Ammon's horn (tissue), 1 donor: ENCODE measurements at regions not wholly inside any gene's neighbourhood (a gene's known extent, or its start where the extent isn't known, plus 50 kb on each side); places are given as distances from the start of the nearest gene placed in this dataset.
"Not testable (repeated sequence)": the region's sequence is repeated elsewhere in the genome, so short reads cannot be mapped to it uniquely, and the experiment has no call there.

Source experiments
- DNase-seq: peaks from one replicate; pipeline ENCODE4 v3.0.0-alpha.2; 2016; ENCODE audit warnings: low spot score

DNA sequence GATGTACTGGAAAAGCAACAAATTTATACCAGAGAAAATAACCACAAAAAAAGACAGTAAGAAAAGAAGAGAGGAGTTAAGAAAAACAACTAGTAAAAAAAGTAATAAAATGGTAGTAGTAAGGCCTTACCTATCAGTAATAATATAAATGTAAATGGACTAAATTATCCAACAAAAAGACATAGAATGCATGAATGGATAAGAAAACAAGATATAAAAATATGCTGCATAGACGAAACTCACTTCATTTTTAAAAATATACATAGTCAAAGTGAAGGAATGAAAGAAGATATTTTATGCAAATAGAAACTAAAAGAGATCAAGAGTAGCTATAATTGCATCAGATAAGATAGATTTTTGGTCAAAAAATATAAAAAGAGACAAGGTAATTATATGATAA, 739.1 kb downstream of the DNAJB9 start:
- DNase-seq = no peak

DNA sequence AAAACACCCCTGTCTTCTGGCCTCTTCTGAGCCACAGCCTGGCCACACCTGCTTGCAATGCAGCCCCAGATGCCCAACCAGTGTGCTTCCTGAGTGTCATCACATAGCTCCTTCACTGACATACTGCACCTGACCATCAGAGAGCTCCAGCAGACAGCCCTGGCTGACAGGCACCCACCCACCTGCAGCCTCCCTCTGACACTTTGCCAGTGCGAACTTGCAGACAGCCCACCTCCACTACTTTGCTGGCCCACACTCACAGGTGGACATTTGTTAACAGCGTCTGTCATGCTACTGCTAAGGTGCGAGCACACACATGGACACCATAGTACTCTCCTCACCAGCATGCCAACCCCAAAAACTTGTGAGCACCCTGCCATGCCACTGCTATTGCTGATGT, 740.1 kb downstream of the DNAJB9 start:
- no peak for DNase-seq

DNA sequence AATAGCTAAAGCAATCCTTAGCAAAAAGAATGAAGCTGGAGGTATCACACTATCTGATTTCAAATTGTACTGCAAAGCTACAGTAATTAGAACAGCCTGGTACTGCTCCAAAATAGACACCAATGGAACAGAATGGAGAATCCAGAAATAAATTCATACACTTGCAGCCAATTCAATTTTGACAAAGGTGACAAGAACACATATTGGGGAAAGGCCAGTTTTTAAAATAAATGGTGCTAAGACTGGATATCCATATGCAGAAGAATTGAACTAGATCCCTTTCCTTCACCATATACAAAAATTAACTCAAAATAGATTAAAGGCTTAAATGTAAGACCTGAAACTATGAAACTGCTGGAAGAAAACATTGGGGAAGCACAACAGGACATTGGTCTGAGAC, 748.5 kb downstream of the DNAJB9 start:
- DNase-seq = no peak

DNA sequence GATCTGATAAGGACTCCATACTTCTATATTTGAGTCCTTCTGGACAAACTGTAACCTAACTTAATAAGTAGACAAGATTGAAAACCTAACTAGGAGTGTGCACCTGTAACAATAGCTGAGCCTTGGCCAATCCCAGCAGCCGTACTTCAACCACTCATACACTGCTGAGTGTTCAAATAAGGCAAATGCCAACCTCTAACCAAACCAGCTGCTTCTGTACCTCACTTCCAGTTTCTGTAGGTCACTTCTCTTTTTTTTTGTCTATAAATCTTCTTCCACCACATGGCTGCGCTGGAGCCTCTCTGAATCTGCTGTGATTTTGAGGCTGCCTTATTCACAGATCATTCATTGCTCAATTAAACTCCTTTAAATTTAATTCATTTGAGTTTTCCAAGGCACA, 753.2 kb downstream of the DNAJB9 start:
- no peak for DNase-seq

DNA sequence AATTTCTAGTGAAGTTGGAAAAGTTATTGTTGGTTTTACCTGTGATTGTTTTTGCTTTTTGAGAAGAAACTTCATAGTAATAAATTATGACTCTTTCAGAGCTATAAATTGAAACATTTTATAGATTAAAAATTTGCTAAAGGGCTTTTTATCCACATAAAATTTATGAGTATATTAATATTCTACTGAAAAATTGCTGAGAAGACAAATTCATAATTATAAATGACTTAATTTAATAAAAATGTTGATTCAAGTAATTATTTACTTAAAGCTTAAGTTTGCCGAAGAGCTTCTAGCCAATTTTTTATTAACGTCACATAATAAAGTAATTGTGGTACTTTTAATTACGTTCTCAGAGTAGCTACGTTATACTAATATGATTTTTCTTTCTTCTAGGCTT, 761.7 kb downstream of the DNAJB9 start:
- DNase-seq = no peak

DNA sequence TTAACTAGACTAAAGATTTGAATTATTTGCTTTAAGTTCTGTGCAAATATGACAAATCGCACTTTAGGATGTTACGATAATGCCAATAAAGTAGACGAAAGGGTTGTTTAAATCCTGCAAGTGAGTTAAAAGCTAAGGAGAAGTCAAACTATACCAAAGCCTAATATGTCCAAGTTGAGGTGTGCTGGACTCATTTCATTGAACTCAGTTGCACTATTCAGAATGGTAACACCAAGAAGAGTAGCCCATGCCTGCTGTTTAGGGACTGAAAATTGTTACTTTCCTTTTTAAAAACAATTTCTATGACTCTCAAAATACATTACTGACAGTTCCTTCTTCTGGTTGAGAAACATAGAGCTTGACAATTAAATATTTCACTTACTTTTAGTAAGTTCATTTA, 766.3 kb downstream of the DNAJB9 start:
- DNase-seq = no peak

DNA sequence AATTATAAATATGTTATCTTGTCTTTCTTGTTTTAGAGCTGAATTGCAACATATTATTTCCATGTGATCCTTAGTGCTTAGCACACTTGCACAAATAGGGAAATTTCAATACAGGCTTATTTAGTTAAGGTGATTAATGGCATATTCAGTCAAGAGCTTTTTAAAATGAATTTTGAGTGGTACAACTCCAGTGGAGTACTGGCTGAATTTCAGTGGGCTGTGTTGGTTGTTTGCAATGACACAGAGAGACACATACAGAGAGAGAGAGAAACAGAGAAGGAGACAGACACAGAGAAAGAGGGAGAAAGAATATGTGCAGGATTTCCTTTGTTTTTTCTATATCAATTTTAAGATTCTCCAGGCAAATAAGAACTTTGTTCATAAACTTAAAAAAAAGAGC, 766.9 kb downstream of the DNAJB9 start:
- DNase-seq = no peak

DNA sequence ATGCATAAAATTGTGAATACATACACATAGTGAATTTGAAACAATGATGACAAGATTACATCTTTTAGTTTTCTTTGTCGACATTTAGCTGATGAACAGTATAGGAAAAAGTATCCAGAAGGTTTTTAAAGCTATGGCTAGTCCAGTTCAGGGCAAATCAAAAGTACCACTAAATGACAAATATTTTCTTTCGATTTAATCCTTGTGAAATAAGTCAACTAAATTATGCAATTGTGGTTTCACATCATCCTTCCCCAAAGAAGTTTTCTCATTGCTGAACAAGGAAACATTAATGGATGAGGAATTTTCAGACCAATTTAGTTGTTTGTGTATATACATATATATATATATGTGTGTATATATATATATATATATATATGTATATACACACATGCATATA, 774.0 kb downstream of the DNAJB9 start:
- no peak for DNase-seq

DNA sequence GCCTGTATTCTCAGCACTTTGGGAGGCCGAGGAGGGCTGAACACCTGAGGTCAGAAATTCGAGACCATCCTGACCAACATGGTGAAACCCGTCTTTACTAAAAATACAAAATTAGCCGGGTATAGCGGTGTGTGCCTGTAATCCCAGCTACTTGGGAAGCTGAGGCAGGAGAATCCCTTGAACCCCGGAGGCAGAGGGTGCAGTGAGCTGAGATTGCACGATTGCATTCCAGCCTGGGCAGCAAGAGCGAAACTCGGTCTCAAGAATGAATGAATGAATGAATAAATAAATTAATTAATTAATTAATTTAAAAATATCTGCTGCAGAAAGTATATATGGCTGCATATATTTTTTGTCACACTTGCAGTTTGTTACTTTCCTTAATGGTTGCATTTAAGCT, 781.8 kb downstream of the DNAJB9 start:
- DNase-seq = no peak

DNA sequence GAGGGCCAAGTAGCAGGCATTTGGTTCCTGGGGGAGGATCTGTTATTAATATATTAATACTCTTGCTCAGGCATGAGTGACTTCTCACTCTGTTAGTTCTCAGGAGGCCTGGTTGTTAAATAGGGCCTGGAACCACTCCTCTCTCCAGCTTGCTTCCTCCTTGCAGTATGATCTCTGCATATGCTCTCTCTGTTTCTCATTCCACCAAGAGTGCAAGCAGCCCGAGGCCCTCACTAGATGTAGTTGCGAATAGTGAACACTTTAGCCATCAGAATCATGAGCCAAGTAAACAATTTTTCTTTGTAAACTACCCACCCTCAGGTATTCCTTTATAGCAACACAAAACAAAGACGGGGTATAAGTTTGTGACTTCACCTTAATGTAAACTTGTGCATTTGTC, 784.3 kb downstream of the DNAJB9 start:
- no peak for DNase-seq

DNA sequence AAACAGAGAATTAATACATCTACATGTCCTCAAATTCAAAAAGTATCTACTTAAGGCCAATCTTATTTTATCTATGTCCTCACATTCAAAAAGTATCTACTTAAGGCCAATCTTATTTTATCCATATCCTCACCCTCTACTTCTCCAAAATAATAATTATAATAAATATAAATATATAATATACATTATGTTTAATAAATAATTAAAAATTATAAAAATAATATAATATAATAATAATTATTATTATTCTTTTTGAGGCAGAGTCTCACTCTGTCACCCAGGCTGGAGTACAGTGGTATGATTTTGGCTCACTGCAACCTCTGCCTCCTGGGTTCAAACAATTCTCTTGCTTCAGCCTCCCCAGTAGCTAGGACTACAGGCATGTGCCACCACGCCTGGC, 784.9 kb downstream of the DNAJB9 start:
- DNase-seq = no peak

DNA sequence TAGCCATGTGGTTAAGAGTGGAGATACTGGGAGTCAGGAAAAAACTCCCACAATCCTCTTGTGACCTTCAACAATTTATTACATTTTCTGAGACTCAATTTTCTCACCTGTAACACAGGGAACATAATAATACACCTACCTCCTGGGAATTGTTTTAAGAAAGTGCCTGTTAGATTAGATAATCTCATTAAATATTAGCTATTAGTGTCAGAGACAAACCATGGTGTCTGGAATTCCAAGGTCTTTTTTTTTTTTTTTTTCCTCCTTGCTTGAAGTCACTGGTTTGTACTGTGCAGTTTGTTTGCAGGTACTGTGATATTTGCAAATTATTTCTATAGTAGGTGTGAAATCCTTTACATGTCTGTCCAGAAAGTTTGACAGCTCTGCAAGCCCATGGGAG, 806.1 kb downstream of the DNAJB9 start:
- no peak for DNase-seq

DNA sequence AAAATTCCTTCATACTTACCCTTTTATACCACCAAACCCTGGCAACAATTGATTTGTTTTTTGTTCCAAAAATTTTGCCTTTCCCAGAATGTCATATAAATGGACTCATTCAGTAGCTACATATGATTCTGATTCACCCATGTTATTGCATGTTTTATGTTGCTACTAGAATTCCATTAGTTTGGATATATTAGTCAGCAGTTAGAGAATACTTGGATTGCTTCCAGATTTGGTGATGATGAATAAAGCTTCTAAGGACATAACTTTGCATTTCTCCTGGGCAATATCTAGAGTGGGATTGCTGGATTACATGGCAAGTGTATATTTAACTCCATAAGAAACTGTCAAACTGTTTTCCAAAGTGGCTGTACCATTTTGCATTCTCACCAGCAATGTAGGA, 806.9 kb downstream of the DNAJB9 start:
- DNase-seq = no peak

DNA sequence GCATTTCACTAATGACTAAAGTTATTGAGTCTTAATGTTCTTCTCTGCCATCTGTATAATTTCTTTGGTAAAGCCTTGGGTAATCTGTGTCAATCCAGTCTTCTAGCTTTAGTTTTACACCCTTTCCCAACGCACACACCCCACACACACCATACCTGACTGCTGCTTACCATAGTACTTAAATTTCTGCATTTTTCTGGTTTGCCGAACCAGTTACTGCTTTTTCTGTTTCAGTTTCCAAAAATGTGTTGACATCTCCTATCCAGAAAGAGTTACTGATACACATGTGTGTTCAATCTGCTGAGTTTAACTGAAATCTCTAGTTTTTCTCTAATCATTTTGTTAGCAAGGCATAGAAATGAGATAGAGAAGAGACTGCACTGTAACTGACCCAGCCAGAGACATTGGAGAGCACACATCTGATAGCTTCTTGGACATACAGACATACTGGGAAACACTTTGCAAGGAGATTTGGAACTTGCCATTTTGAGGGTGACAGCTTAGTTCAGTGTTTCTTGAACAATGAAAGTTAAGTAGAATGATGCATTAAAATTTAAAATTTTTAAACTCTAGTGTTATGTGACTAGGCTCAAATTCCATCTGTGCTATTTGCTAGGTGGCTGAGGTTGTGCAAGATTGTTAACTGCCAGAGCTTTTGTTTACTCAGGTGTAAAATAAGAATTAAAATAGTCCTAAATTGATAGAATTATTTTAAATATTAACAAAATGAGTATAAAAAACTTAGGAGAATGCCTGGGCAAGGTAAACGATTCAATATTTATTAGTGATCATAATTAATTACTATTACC, 807.6 kb downstream of the DNAJB9 start:
- DNase-seq = no peak

DNA sequence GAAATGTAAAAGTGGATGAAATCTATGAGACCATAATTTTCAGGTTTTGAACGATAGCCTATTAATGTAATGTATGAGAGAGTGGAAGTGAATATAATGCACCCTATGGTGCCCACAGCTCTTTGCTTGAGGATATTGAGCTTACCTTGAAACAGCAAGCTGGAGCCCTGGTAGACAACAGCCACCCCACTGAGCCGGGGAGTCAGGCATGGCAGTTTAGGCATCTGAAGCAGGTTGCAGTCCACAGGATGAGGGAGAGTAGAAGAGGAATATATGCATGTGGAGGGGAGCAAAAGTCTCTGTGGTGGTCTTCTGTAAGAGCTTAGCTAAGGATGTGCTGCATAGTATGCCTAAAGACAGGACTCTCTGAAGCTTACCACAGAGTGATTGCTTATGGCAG, 817.3 kb downstream of the DNAJB9 start:
- DNase-seq = no peak

DNA sequence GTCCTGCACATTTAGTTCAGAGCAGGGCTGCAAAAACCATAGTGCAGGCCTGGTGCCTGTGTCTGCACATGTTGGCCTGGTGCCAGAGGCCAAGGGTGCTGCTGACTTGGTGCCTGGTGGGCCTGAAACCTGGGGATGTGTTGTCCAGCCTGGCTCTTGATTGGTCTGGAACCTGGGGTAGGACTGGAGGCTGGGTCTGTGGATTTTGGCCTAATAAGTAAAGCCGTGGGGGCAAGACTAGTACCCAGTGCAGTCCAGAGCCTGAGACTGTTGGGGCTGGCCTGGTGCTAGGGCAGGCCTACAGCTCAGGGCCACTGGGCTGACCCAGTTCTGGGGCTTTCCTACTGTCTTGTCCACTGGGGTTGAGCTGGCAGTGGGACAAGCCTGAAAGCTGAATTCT, 817.9 kb downstream of the DNAJB9 start:
- DNase-seq = no peak

DNA sequence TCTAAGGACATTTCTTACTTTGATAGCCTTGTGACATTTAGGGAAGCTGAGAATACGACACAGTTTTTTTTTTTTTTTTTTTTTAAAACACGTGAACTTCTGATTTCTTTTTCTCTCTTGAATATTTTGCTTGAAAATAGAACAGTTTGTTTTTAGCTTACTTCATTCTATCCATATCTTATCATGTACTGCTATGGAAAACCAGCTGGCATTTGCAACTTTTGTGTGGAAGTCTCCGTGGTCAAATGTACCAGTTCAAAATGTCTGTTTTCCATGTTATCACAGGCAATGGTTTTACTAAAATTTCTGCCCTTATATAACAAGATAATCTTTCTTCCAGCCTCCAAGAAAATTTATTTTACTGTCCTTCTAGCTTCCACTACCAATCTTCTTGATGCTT, 821.6 kb downstream of the DNAJB9 start:
- no peak for DNase-seq

DNA sequence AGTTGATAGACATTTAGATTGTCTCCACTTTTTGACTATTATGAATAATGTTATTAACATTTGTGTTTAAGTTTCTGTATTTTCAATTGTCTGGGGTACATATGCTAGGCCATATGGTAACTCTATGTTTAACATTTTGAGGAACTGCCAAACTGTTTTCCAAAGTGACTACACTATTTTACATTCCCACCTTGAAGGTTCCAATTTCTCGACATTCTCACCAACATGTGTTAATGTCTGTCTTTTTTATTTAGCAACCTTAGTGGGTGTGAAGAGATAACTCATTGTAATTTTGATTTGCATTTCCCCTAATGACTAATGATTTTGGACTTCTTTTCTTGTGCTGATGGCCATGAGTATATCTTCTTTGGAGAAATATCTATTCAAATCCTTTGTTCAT, 832.4 kb downstream of the DNAJB9 start:
- DNase-seq = no peak

DNA sequence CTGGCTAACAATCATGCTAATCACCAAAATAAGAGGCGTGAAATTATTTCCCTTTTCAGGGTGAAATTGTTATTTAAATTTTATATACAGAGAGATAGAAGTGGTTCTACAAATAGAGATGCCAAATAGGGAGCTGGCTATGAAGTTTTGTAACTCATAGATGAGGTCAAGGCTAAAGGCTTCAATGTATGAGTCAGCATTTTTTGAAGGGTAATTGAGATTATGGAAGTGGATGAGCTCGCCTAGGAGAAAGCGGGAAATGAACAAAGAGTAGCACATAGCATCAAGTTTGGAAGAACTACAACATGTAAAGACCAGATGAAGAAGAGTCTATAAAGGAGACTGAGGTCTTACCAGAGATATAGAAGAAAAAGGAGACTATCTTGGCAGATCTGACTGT, 838.1 kb downstream of the DNAJB9 start:
- no peak for DNase-seq

DNA sequence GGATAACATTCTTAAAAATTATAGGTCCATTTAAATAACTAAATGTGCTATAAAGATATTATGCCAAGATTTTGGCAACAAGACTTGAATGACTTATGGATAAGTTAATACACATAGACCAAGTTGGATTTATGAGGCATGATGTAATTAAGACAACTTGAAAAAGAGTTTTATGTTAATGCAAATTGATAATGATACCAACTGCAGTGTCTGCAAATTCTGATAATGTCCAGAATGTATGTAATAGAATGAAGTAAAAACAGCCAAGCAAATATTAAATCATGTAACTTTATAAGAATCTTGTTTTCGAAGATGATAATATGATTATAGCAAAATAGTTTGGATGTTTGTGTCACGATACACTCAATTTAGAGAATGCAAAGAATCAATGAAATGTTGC, 868.3 kb downstream of the DNAJB9 start:
- DNase-seq = no peak

DNA sequence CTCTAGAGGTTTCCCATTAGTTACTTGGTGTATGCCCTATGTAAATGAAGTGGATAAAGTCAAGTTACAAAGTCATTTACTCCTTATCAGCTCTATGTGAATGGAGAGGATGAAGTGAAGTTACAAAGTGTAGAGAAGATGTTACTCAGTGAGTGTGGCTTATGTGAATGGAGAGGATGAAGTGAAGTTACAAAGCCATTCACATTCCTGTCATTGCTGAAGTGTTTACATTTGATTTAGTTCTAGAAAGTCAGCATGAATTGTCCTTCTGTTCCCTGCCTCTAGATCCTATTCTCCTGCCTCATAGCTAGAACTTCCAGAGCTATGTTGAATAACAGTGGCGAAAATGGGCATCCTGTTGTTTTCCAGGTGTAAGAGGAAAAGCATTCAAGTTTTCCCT, 880.1 kb downstream of the DNAJB9 start:
- no peak for DNase-seq

DNA sequence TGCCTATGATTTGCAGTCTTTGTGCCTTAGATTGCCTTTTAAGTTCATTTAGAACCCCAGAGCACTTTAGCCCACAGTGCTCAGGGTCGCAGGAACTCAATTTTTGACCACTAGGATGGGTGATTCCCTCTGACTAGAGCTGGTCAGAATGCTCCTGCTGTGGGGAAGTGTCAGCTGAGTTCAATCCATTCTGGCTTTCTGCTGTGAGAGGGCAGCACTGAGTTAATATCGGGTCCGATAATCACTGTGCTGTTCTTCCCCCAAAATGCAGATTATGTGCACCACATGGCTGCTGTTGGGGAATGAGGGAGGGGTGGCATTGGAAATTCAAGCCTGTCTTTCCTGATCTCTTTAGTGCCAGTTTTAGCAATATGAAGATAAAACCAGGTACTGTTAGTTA, 886.4 kb downstream of the DNAJB9 start:
- no peak for DNase-seq

DNA sequence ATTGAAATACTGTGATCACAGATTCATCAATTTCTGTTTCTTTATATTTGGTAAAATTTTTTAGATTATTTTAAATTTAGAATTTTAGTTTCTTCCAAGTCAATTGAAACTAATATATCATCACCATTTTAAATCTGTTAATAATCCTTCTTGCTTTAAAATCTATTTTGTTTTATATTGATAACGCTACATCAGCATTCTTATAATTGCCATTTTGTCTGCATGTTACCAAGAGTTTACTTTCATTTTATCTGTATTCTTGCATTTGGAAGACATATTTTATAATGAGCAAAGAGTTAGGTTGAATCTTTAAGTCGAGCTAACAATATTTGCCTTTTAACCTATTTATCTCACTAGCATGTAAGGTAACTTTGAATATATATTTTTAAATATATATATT, 890.6 kb downstream of the DNAJB9 start:
- DNase-seq = no peak

DNA sequence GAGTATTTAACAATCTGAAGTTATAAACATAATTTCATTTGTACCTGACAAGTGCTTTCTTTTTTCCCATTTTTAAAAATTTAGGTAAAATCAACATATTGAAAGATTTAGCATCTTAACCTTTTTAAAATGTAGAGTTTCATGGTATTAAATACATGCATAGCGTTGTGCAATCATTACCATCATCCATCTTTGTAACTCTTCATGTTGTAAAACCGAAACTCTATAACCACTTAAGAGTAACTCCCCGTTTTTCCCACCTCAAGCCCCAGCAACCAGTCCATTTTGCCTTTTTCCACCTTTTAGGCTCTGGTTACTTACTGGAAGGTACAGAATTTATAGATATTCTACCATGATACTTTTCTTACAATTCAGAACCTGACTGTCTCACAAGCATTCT, 892.5 kb downstream of the DNAJB9 start:
- DNase-seq = no peak

DNA sequence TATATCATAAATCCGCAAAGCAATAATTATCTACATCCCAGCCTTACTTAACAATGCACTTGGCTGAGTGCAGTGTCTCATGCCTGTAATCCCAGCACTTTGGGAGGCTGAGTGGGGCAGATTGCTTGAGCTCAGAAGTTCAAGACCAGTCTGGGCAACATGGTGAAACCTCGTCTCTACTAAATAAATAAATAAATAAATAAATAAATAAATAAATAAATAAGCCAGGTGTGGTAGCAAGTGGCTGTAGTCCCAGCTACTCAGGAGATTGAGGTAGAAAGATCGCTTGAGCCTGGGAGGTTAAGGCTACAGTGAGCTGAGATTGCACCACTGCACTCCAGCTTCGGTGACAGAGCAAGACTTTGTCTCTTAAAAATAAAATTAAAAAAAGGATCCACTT, 898.1 kb downstream of the DNAJB9 start:
- not testable (repeated sequence) for DNase-seq
